Left hindlimb (tissue), 1 donor: ENCODE measurements at regions not wholly inside any gene's neighbourhood (a gene's known extent, or its start where the extent isn't known, plus 50 kb on each side); places are given as distances from the start of the nearest gene placed in this dataset.
"Not testable (repeated sequence)": the region's sequence is repeated elsewhere in the genome, so short reads cannot be mapped to it uniquely, and the experiment has no call there.

Source experiments
- DNase-seq: peaks from one replicate; pipeline ENCODE4 v3.0.0-alpha.2; 2018

DNA sequence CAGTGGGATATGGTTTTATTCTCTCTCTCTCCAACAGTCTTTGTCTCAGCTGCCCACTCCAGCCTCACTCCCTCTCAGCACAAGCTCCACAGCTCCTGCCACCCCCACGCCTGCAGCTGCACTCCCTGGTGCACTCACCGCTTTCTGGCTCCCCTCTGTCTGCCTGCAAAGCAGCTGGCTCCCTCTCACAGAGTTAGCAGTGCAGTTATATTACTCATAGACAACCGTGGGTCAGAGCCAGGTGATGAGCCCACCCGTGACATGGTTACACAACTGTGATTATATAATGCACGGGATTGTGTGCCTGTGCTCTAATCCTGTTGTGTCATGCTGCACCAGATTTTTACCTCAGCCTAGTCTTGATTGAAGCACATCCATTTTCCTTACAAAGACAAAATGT lies 276.9 kb upstream of the CHAC2 start:
- peak; percentile 47 for DNase-seq

DNA sequence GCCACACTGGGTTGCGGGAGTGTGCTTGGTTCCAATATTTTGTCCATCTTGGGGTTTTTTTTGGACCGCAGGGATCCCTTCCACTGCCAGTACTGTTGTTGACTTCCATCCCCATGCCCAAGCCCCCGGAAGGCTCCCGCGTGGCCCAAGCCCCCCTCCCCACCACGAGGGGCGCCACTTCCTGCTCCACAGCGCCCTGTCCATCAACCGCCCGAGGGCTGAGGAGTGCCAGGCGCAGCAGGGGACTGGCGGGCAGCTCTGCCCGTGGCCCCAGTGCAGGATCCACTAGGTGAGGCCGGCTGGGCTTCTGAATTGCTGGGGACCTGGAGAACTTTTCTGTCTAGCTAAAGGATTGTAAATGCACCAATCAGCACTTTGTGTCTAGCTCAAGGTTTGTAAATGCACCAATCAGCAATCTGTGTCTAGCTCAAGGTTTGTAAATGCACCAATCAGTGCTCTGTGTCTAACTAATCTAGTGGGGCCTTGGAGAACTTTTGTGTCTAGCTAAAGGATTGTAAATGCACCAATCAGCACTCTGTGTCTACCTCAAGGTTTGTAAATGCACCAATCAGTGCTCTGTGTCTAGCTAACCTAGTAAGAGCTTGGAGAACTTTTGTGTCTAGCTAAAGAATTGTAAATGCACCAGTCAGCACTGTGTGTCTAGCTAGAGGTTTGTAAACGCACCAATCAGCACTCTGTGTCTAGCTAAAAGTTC lies 281.3 kb upstream of the CHAC2 start:
- not testable (repeated sequence) for DNase-seq

DNA sequence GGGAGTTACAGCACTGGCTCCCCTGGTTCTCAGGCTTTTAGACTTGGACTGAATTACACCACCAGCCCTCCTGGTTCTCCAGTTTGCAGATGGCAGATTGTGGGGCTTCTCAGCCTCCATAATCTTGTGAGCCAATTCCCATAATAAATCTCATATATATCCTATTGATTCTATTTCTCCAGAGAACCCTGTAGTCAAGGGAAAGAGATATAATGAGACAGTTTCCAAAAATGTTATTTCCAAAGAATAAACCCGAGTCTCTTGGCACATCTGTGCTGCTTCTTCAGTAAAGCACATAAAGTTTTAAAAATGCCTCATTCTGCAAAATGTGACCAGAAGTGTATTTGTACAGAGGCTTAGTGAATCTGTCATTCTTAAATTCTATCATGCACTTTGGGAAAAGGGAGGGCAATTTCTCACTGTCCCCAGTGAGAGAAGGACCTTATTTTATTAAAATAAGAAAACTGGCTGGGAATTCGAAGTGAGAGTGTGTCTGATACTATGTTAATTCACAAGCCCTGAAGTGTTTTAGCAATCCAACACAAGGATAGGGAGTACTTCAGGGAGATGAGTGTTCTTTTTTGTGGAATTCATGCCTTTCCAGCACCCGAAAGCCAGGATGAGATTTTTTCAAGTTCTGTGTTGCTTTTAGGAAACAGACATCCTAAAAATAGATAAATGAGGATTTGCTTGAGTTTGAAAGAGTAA lies 282.4 kb upstream of the CHAC2 start:
- DNase-seq, result no peak

DNA sequence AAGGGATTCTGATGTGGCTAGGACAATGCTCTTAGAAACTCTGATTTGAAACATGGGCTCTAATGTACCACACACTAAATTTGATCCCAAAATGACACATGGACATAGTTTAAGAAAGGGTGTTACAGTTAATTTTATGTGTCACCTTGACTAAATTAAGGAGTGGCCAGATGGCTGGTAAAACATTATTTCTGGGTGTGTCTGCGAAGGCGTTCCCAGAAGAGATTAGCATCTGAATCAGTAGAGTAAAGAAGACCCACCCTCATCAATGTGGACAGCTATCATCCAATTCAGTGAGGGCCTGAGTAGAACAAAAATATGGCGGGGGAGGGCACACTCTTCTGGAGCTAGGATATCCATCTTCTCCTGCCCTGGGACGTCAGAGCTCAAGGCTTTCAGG lies 283.1 kb upstream of the CHAC2 start:
- DNase-seq, result no peak

DNA sequence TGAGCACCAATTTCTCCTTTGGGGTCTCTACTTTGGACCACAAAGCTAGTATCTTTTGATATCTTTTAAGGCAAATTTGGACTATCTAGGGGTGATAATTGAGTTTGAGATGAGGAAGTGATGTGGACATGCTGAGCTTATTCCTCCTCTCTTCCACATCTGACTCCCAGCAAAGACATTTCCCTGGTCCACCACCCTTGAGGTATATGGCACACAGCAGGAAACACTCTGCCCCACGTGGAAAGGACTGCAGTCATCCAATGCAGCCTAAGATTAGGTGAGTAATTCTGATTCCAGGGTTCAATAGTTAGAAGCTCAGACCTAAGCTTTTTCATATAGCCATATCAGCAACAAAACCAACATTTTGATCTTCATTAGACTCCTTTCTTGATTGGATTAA lies 290.1 kb upstream of the CHAC2 start:
- no peak for DNase-seq

DNA sequence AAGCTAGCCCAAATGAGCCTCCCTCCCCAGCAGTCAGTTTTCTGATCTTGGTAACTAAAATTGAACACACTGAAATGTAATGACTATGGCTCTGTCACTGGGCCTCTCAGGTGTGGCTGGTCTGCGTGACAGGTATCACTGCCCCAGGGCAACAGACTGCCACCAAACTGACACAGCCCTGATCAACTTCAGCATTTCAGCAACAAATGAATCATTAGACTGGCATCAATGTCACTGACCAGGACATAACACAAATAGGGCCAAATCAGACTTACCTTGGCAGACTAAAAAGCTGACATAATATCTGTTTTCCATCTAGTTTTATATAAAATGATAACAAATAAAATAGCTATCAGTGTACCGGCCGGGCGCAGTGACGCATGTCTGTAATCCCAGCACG lies 290.8 kb upstream of the CHAC2 start:
- no peak for DNase-seq

DNA sequence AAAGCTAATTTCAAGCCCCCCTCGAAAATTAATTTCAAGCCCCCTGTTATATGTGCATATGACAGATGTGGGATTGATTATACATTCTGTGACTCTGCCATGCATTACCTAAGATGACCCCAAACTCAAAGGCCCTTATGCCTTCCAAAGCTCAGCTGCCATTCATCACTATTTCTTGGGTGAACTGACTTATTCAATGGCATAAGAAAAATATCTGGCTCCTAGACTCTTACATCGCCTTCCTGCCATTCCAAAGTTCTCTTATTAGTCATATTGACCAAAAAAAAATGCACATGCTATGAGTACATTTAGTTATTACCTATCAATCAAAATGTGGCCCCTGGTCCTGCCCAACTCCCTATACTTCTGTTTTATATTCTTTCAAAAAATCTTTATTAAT lies 291.8 kb upstream of the CHAC2 start:
- DNase-seq, result no peak

DNA sequence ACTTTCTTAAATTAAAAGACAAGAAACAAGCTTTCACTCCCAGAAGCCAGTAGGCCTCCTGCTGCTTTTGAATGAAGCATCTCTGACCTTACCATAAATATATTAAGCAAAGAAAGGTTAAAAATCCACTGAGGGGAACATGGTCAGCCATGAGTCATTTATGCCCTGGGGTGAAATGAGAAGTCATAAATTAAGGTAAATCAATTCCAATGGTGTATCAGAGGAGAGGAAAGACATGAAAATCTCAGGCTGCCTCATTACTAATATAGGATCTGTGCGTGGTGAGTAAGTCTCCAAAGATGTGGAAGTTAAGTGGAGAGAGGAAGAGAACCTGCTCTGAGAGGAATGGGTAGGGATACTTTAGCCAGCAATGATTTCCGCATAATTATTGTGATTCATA lies 292.3 kb upstream of the CHAC2 start:
- no peak for DNase-seq

DNA sequence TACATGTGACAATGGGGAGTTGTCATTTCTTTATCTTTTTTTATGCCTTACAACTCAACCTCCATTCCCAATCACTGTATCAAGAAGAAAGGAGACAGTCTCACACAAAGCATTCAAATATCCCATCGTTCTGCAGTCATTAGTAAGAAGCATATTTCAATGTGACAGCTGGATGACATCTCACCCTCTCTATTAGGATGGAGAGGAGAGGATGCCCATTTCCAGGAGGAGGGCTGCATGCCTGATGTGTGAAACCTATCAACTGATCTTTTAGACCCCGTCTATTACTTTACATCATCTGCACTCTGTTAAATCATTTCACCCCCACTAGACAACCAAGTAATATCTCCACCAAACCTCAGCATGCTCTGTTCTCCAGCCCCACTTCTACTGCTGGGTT lies 292.7 kb upstream of the CHAC2 start:
- no peak for DNase-seq

DNA sequence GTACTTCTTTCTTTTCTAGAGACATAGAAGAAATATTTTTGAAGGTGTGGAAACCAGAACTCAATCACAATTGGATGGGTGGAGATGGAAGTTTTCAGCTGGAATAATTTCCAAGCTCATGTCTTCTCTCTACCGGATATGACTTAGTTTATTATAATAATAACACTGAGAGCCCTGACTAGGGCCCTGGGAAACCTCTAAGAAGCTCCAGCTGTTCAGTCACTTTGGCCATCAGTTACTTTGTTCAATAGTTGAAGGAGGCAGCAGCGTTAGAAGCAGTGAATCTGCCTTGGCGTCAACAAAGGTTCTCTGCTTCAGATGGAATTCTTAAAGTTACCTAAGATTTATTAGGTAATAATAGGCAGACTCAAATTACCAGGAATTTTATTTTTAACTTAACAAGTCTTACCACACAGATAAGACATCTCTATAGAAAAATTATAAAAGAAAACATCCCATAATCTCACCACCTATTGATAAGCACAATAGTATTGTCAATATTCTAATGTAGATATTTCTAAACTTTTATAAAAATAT lies 293.8 kb upstream of the CHAC2 start:
- DNase-seq, result no peak

DNA sequence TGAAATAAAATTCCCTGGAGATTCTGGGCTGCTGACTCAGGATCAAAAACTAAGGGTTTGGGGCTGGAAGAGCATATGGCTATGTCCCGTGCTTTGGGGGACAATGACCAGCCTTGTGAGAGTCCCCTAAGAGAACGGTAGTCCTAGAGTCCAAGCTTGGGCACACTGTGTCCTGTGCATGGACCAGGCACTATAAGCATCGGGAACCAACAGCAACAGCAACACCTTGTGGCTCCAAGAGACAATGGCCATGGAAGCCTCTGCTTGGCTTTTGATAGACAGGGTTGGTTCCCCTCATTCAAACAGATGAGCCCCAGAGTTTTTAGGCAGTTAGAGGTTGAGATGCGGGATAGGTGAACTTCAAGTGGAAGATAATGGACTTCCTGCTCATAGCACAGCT lies 294.4 kb upstream of the CHAC2 start:
- no peak for DNase-seq

DNA sequence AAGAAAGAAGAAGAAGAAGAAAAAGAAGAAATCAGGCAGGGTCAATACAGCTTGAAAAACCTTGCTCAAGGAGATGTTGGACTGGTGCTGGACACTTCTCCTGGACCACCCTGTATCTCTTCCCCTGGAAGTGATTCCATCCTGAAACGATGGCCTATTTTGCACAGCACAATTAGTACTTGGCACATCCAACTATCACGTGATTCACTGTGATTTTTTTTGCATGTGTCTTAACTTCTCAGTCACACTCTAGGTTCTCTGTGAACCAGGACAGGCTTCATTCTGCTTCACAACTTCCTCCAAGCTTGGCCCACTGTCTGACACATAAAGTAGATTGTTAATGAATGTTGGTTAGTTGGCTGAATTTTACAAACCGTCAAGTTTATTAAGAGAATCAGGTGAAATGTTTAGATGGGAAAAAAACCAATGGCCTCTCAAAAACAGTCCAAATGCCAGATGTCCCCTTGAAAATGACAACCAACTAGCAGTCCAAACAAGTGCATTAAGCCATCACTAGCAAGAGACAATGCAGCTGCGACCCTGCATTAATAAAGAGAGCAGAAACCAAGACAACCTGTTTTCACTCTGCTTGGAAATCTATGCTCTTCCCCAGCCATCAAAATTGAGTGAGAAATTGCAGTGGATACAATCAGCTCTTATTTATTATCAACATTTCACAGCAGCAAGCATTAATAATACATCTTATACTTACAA lies 300.0 kb upstream of the CHAC2 start:
- no peak for DNase-seq

DNA sequence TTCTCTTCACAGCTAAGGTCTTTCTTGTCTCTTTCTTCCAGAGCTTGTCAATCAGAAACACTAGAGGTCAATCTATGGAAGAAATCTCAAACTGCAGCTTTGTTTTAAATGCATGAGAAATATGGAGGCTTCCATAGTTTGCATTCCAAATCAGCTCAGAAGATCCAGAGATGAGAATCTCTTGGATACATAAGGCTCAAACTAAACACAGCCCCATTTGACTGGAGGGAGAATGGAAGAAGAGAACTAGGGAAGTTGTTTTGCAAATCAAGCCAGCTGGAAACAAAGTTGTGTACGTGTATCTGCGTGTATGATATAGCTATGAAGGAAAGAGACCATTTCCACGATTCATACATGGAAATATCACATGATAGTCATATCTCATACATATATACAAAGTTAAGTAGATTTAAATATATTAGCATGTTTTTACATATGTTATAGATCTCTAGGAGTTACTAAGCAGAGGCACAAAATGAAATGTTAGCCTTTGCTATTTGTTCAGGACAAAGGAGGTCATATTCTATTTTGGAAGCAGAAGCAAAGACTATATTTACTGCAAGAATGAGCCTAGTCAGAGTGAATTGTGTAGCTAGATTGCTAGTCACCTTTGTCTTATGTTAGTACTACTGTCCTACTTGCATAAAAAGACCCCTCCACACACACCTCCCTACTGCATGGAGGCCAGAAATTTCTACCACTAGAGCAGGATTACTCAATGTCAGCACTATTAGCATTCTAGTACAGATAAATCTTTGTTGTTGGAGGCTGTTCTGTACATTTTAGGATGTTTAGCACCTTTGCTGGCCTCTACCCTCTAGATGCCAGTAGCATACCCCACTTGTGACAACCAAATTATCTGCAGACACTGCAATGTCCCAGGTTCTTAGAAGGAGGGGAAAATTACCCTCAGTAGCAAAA lies 303.5 kb upstream of the CHAC2 start:
- no peak for DNase-seq

DNA sequence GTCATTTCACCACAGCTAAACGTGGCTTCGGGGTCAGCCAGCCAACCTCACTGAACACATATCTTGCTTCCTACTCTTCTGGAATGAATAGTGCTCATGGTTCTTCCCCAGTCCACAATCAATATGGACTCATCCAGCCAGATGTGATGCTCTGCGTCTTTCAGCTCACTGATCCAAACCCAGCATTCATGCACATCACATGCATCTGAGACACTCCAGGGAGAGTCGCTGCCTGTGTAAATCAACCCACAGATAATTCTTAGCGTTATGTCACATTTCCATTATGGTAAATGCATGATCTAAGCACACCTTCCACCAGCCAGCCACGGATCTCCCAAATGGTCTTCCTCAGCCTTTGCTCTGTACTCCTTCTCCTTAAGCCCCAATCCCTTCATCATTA lies 306.7 kb upstream of the CHAC2 start:
- no peak for DNase-seq

DNA sequence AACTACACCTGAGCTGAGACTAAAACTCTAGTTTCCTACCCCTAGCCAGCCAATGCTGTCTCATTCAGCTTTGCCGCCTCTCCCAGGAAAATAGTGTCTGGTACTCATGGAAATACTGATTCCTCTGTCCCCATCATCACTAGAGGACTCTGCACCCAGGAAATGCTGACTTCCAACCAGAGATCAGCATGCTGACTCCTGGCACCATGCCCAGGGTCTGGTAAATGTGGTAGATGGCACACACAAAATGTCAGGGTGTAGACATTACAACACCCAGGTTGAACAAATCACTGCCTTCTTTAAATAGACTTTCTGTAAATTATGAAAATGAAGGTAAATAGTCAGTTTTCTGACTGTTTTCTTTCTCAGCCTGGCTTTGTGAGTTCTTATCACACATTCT lies 307.3 kb upstream of the CHAC2 start:
- DNase-seq, result no peak

DNA sequence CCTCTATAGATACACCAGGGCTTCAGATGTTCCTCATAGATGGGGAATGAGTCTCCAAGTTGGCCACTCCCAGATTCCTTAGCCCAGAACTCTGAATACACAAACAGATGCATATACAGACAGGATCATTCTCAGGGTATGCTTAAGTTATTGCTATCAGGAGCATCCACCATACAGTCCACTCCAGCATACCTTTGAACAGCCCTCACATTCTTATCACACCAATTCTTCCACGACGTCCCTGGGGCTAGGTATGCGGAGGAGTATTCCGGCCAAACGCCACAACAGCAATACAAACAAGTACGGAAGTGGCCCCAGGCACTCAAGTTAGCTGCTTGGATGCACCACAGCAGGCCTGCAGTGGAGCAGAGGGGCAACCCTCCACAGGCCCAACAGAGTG lies 312.5 kb upstream of the CHAC2 start:
- DNase-seq, result no peak

DNA sequence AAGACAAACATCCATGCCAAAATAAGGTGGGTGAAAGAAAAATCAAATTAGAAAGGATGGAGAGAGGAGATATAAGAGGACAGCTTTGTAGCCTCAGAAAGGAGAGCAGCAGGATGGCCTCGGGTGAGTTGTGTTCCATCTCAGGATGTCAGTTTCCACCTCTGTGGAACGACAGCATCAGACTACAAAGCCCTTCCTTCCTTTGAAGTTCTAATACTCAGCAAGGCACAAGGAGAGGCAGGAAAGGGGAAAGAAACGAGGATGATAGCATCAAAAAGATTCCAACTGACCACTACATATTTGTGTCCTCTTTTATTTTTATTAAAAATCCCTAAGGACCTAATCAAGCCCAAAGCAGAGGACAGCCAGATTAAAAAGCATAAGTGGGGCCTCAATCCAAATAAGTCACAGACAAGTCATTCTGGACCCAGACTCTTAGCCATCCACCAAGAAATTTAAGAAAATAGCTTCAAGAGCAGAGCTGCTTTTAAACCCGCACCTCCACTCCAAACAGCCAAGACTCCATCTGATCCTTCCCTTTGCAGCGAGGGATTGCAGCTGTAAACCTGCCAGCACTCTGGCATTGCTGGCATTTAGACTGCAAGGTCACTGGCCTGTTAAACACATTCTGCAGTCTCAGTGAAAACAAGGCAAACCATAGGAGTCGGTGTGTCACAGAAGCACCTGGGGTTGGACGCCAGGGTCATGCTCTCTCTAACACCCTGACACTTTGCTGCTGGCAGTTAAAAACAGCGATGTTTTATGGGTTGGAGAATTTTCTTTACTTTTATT lies 314.5 kb upstream of the CHAC2 start:
- peak; percentile 36 for DNase-seq

DNA sequence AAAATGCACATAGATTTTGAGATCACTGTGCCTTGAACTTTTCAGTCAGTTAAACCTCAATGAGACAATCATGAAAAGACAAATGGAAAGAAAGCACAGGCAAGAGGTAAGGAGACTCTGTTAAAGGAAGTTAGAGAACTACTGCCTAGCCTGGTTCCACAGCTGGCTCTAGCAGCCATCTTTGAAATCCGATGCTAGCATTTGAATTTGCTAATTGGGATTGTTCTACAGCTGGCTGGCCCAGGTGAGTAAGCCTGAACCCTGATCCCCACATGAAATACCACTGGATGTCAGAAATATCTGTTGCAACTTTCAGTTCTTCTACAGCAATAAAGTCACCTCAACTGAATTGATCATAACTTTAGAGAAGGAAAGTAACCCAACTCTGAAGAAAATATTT lies 315.2 kb upstream of the CHAC2 start:
- DNase-seq, result no peak

DNA sequence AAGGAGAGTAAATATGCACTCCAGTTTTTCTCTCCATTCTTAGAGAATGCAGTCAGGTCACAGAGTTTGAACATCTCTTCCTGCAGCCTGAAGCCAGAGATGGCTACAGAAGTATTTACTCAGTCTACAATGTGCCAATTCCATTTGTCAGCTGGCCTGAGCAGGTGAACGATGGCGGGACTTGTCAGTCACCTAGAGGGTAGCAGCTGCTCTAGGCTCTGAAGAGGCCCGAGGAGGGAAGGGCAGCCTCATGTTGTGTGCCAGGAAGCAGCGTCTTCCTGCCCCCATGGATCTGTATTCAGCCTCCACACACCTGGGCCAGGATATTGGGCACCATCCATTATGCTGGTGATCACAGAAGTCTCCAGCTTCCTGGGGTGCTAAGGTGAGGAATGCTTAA lies 316.7 kb upstream of the CHAC2 start:
- no peak for DNase-seq

DNA sequence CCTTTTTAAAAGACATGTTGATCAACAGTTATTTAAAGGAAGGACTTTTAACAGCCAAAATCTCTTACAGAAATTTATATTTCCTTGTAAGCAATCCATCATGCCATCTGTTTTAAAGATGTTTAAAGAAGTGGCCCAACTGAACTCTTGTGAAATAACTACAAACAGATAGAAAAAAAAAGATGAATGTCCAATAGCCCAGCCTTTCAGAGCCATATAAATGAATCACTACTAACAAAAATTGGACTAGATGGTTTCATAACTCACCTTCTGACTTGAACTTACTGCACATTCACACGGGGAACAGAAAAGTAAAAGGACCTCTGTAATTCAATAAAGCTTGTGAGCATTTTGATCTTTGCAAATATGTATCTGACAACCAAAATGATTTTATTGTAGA lies 319.0 kb upstream of the CHAC2 start:
- no peak for DNase-seq

DNA sequence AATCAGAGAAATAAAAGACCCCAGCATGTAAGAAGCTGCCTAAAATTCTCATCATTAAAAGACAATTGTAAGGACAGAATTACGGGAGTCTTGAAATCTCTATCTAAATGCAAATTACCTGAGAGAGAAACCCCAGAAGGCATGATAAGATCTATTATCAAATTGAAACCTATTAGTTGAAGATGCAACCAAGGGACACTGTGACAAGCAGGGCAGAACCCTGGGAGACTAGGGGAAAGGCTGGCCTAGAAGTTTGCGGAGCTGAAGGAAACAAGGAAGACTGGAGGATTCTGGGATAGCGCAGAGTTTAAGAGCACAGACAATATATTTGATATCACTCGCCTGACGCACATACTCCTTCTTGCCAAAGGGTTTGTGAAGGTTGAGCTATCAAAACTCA lies 319.5 kb upstream of the CHAC2 start:
- no peak for DNase-seq
